Heart left ventricle (tissue), 16 donors: ENCODE measurements at regions not wholly inside any gene's neighbourhood (a gene's known extent, or its start where the extent isn't known, plus 50 kb on each side); places are given as distances from the start of the nearest gene placed in this dataset.
"Not testable (repeated sequence)": the region's sequence is repeated elsewhere in the genome, so short reads cannot be mapped to it uniquely, and the experiment has no call there.

Experiments used
- ATAC-seq, 4 donors: fragments of 200-7000 bp; cut with Tn5 transposase; one replicate each; pipeline ENCODE4 v1.9.1; 2020 to 2022; ENCODE audit warnings: moderate library complexity in 4 of 4, mild to moderate bottlenecking in 3 of 4, moderate number of reproducible peaks in 1 of 4
- DNase-seq, 5 donors: peaks; one replicate each; pipeline ENCODE4 v3.0.0-alpha.2; 2020
- H3K27ac ChIP-seq, 12 donors: fragments of 200-600 bp; sonication (generic) in 4 of 12; one replicate each; pipeline versions ENCODE4 v1.5.0 to v1.8.0; 2016 to 2022; ENCODE audit warnings: mild to moderate bottlenecking in 2 of 12
- H3K27me3 ChIP-seq, 9 donors: fragments of 200-600 bp; sonication (generic) in 2 of 9; one replicate each; pipeline versions ENCODE4 v1.5.1 to v1.8.0; 2016 to 2022; ENCODE audit warnings: mild to moderate bottlenecking in 3 of 9
- H3K36me3 ChIP-seq, 9 donors: fragments of 200-600 bp; sonication (generic) in 2 of 9; one replicate each; pipeline versions ENCODE4 v1.5.0 to v1.8.0; 2018 to 2022; ENCODE audit warnings: mild to moderate bottlenecking in 2 of 9
- H3K4me1 ChIP-seq, 12 donors: fragments of 200-600 bp; sonication (generic) in 4 of 12; one replicate each; pipeline versions ENCODE4 v1.5.0 to v1.8.0; 2016 to 2022; ENCODE audit warnings: mild to moderate bottlenecking in 3 of 12
- H3K4me3 ChIP-seq, 12 donors: fragments of 200-600 bp; sonication (generic) in 4 of 12; one replicate each; pipeline versions ENCODE4 v1.5.0 to v1.8.0; 2017 to 2022; ENCODE audit warnings: mild to moderate bottlenecking in 9 of 12, moderate library complexity in 4 of 12
- H3K9me3 ChIP-seq, 12 donors: fragments of 200-600 bp; sonication (generic) in 4 of 12; one replicate each; pipeline versions ENCODE4 v1.5.0 to v1.8.0; 2016 to 2022; ENCODE audit warnings: mild to moderate bottlenecking in 1 of 12
- POLR2A ChIP-seq, 2 donors: fragments of 450-650 bp; IDR thresholded peaks; one replicate each; pipeline ENCODE4 v1.6.1; 2017; ENCODE audit warnings: antibody characterized with exemption in 2 of 2, mild to moderate bottlenecking in 2 of 2, moderate library complexity in 2 of 2
- WGBS, 4 donors: extraction: QIAGEN DNeasy Blood & Tissue Kit in 2 of 4; methylation state at CpG; one replicate each; pipeline versions ENCODE4 v1.1.5 to v1.1.7; 2013 to 2018; 5-methylcytosine and 5-hydroxymethylcytosine counted together
- intact Hi-C, 10 donors: fragments of 100-400 bp; cut with DNase I; formaldehyde crosslinking; loops; one replicate each; pipeline versions ENCODE4 v1.11.1 to v1.14.2; 2022
- TF ChIP-seq, protein P1 (sequence below), 12 donors: fragments of 200-600 bp; sonication (generic) in 4 of 12; IDR thresholded peaks; one replicate each; pipeline versions ENCODE4 v1.5.0 to v1.8.0; 2018 to 2022; ENCODE audit warnings: antibody characterized with exemption in 12 of 12, mild to moderate bottlenecking in 5 of 12
- donor health status: ischemic (EF 13 %, LVEDD 7.1; RV severe dilation, severe dysfunction).
- donor health status: healthy with polysubstance abuse.
- donor health status: DM: no; HTN: yes; CAD: no.
- donor health status: DM: no; HTN: no; CAD: no.
- donor health status: ischemic (EF 25% LVEDD 6.9; RV normal size, moderate dysfunction).
- donor health status: ischemic (EF 25% LVEDD 5.7; RV mildly dilated, moderate dysfunction).
- donor health status: healthy.
- donor health status: DM: yes; HTN: yes; CAD: no.
- donor health status: ischemic (EF 35%, LVEDD 5.7; RV mildly dilated, moderate dysfunction).
- donor health status: nonischemic (EF 11% LVEDD 7.7; RV severe dilation, severe dysfunction).
- donor health status: DM: yes; HTN: yes; CAD: no.
- donor health status: PGD.
- donor health status: ischemic (EF 29% LVEDD 5.4; RV normal size, mild dysfunction).
- donor health status: nonischemic (EF 23%, LVEDD 6.1; RV moderate dilation, normal function).

DNA sequence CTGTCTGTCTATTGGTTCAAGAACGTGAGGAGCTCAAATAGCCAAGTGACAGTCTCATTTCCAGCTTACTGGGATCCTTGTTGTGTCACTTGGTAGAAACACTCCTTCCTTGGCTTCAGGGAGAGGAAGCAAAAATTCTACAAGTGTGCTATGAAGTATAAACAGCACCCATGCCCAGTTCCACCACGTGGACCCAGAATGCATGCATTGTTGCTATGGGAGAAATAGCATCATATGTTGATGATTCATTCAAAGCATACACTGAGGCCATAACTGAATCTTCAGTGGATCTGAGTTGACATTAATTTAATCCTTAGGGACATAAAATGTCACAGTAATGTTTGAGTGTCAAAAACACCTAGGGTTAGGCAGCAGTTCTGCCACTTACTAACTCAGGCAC, 199.0 kb upstream of the RXFP2 start:
- TF ChIP-seq, protein P1, sequence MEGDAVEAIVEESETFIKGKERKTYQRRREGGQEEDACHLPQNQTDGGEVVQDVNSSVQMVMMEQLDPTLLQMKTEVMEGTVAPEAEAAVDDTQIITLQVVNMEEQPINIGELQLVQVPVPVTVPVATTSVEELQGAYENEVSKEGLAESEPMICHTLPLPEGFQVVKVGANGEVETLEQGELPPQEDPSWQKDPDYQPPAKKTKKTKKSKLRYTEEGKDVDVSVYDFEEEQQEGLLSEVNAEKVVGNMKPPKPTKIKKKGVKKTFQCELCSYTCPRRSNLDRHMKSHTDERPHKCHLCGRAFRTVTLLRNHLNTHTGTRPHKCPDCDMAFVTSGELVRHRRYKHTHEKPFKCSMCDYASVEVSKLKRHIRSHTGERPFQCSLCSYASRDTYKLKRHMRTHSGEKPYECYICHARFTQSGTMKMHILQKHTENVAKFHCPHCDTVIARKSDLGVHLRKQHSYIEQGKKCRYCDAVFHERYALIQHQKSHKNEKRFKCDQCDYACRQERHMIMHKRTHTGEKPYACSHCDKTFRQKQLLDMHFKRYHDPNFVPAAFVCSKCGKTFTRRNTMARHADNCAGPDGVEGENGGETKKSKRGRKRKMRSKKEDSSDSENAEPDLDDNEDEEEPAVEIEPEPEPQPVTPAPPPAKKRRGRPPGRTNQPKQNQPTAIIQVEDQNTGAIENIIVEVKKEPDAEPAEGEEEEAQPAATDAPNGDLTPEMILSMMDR (IDR thresholded peaks at IDR 0.05): no peak
- TF ChIP-seq POLR2A (IDR thresholded peaks at IDR 0.05): no peak
- peaks cover 0 to 5% (median 0%) of the 10 kb centered on the region in 9 donors for H3K27me3 ChIP-seq
- no peaks in the 10 kb centered on the region for H3K36me3 ChIP-seq
- no peak for DNase-seq
- peaks cover 0 to 9% (median 0%) of the 10 kb centered on the region in 12 donors for H3K9me3 ChIP-seq
- WGBS, 4 donors: 69 to 82% (median 74%) methylated on average over 2 of the region's 2 CpGs
- H3K4me3 ChIP-seq: no peak overlapping the region
- ATAC-seq: no peak
- H3K4me1 ChIP-seq: no peaks in the 10 kb centered on the region
- H3K27ac ChIP-seq: no peak overlapping the region
- intact Hi-C loops: loop anchor here in 4 of 10 donors (10.0 kb wide), 4 partner anchors 135 to 255 kb away; partner anchors contain the start of gene RXFP2 (in 1 of the 4)

DNA sequence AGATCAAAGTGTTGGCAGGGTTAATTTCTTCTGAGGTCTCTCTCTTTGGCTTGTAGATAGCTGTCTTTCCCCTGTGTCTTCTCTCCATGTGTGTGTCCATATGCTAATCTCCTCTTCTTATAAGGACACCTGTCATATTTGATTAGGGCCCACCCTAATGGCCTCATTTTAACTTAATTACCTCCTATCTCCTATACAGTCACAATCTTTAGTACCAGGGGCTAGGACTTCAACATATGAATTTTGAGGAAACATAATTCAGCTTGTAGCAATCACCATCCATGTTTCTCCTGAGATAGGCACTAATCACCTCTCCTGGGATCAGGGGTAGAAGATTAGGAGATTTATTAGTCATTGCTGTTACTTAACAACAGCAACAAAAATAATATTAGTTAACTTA, 196.1 kb upstream of the RXFP2 start:
- DNase-seq: no peak
- Histone ChIP-seq H3K27me3 (peaks cover 0 to 3% (median 0%) of the 10 kb centered on the region in 9 donors), H3K9me3 (peaks cover 0 to 9% (median 0%) of the 10 kb centered on the region in 12 donors), H3K4me1 (peaks cover 0 to 8% (median 0%) of the 10 kb centered on the region in 12 donors), H3K27ac (no peak overlapping the region), H3K36me3 (no peaks in the 10 kb centered on the region), H3K4me3 (no peak overlapping the region)
- no peak for ATAC-seq
- intact Hi-C loops: loop anchor here in 4 of 10 donors (10.0 kb wide), 4 partner anchors 132 to 252 kb away; partner anchors contain the start of gene RXFP2 (in 1 of the 4)
- TF ChIP-seq POLR2A (IDR thresholded peaks at IDR 0.05): no peak
- TF ChIP-seq, protein P1 (IDR thresholded peaks at IDR 0.05): no peak

DNA sequence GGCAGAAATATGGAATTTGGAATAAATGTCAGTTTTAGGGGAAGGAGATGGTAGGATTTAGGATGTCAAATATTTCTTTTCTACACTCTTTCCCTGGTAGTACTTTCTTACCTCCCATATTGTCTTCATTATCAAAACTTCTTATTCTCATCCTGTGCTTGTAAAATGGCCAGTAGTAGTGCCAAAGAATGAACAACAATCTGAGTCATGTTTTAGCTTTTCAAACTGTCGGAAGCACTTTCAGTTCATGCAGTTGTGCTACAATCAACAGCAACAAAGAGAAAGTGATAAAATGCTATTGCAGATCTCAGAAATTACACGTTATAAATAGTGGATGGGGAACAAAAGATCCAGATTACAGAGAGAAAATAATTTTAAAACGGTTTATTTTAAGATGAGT, 193.7 kb upstream of the RXFP2 start:
- intact Hi-C loops: loop anchor here in 4 of 10 donors (10.0 kb wide), 4 partner anchors 129 to 249 kb away; partner anchors contain the start of gene RXFP2 (in 1 of the 4)
- ATAC-seq (no peak), DNase-seq (no peak)

GRCh38 chr13:31556376-31556775, 182.9 kb upstream of the RXFP2 start:
- 55 to 70% (median 61%) methylated on average over 5 of the region's 5 CpGs for WGBS, 4 donors

More for the DNA sequence above, 193.7 kb upstream of the RXFP2 start:
- TF ChIP-seq, protein P1 (IDR thresholded peaks at IDR 0.05): no peak
- no peak for TF ChIP-seq POLR2A (IDR thresholded peaks at IDR 0.05)
- no peak overlapping the region for H3K27ac ChIP-seq
- no peaks in the 10 kb centered on the region for H3K36me3 ChIP-seq
- H3K27me3 ChIP-seq: no peaks in the 10 kb centered on the region
- peaks cover 0 to 8% (median 0%) of the 10 kb centered on the region in 12 donors for H3K4me1 ChIP-seq
- peaks cover 0 to 9% (median 0%) of the 10 kb centered on the region in 12 donors for H3K9me3 ChIP-seq
- H3K4me3 ChIP-seq: peak overlapping the region in 1 of 12 donors; percentile 23
- 31 to 55% (median 42%) methylated on average over 3 of the region's 3 CpGs for WGBS, 4 donors

DNA sequence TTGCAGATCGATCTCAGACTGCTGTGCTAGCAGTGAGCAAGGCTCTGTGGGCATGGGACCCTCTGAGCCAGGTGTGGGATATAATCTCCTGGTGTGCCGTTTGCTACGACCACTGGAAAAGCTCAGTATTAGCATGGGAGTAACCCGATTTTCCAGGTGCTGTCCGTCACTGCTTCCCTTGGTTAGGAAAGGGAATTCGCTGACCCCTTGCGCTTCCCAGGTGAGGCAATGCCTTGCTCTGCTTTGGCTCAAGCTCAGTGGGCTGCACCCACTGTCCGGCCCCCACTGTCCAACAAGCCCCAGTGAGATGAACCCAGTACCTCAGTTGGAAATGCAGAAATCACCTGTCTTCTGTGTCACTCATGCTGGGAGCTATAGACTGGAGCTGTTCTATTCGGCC, 155.1 kb upstream of the RXFP2 start:
- H3K27me3 ChIP-seq, H3K36me3 ChIP-seq, H3K4me3 ChIP-seq, H3K4me1 ChIP-seq, DNase-seq, intact Hi-C loops, H3K27ac ChIP-seq, ATAC-seq: not testable (repeated sequence)
- 80 to 96% (median 91%) methylated on average over 8 to 9 of the region's 9 CpGs for WGBS, 4 donors
- peaks cover 0 to 19% (median 0%) of the 10 kb centered on the region in 12 donors for H3K9me3 ChIP-seq

More at GRCh38 chr13:31556376-31556775, 182.9 kb upstream of the RXFP2 start:
- Histone ChIP-seq H3K4me3 (no peak overlapping the region), H3K4me1 (no peaks in the 10 kb centered on the region), H3K36me3 (no peaks in the 10 kb centered on the region), H3K27me3 (no peaks in the 10 kb centered on the region), H3K27ac (no peak overlapping the region), H3K9me3 (no peaks in the 10 kb centered on the region)
- ATAC-seq: no peak
- no peak for DNase-seq
- TF ChIP-seq, protein P1 (IDR thresholded peaks at IDR 0.05): no peak
- TF ChIP-seq POLR2A (IDR thresholded peaks at IDR 0.05): no peak
- intact Hi-C loops: no loop called here
